Lower lobe of right lung (tissue), 2 donors: ENCODE measurements at regions not wholly inside any gene's neighbourhood (a gene's known extent, or its start where the extent isn't known, plus 50 kb on each side); places are given as distances from the start of the nearest gene placed in this dataset.
"Not testable (repeated sequence)": the region's sequence is repeated elsewhere in the genome, so short reads cannot be mapped to it uniquely, and the experiment has no call there.

Source experiments
- ATAC-seq, 2 donors: fragments of 200-7000 bp; cut with Tn5 transposase; one replicate each; pipeline ENCODE4 v1.9.1; 2020 to 2022; ENCODE audit warnings: mild to moderate bottlenecking in 2 of 2, moderate library complexity in 2 of 2
- DNase-seq: peaks from one replicate; pipeline ENCODE4 v3.0.0-alpha.2; 2020
- H3K27ac ChIP-seq: fragments of 200-600 bp; one replicate; pipeline ENCODE4 v1.8.0; 2022
- H3K27me3 ChIP-seq: fragments of 200-600 bp; one replicate; pipeline ENCODE4 v1.8.0; 2022; ENCODE audit warnings: low read depth
- H3K36me3 ChIP-seq: fragments of 200-600 bp; one replicate; pipeline ENCODE4 v1.8.0; 2022; ENCODE audit warnings: mild to moderate bottlenecking
- H3K4me1 ChIP-seq: fragments of 200-600 bp; one replicate; pipeline ENCODE4 v1.8.0; 2022
- H3K4me3 ChIP-seq: fragments of 200-600 bp; one replicate; pipeline ENCODE4 v1.8.0; 2022; ENCODE audit warnings: mild to moderate bottlenecking
- H3K9me3 ChIP-seq: fragments of 200-600 bp; one replicate; pipeline ENCODE4 v1.8.0; 2022
- intact Hi-C: fragments of 100-400 bp; cut with DNase I; formaldehyde crosslinking; loops from one replicate; pipeline ENCODE4 v1.11.0; 2022
- TF ChIP-seq, protein P1 (sequence below): fragments of 200-600 bp; IDR thresholded peaks from one replicate; pipeline ENCODE4 v1.8.0; 2022; ENCODE audit warnings: antibody characterized with exemption, mild to moderate bottlenecking
- donor health status: DM: no; HTN: yes; CAD: no; lungs with severe emphysema.

DNA sequence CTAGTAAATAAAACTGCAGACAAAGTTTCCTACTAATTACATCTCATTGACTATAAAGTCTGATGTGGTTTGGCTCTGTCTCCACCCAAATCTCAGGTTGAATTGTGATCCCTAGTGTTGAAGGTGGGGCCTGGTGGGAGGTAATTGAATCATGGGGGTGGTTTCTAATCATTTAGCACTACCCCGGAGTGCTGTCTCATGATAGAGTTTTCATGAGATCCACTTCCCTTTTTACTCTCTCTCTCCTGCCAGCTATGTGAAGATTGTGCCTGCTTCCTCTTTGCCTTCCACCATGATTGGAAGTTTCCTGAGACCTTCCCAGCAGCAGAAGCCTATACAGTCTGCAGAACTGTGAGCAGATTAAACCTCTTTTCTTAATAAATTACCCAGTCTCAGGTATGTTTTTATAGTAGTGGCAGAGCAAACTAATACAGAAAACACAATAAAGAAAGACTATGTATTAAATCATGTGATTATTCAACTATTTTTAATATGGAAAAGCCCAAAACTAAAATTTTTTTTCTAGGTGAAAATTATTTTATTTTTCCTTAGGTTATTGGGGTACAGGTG lies 232.1 kb downstream of the FZD1 start:
- Histone ChIP-seq H3K9me3 (peaks cover 8% of the 10 kb centered on the region), H3K4me3 (no peak overlapping the region), H3K36me3 (no peaks in the 10 kb centered on the region), H3K27me3 (no peaks in the 10 kb centered on the region), H3K4me1 (no peaks in the 10 kb centered on the region), H3K27ac (no peak overlapping the region)
- DNase-seq (no peak), ATAC-seq (peak in 1 of 2 donors; percentile 50)
- intact Hi-C loops = no loop called here
- TF ChIP-seq, protein P1, sequence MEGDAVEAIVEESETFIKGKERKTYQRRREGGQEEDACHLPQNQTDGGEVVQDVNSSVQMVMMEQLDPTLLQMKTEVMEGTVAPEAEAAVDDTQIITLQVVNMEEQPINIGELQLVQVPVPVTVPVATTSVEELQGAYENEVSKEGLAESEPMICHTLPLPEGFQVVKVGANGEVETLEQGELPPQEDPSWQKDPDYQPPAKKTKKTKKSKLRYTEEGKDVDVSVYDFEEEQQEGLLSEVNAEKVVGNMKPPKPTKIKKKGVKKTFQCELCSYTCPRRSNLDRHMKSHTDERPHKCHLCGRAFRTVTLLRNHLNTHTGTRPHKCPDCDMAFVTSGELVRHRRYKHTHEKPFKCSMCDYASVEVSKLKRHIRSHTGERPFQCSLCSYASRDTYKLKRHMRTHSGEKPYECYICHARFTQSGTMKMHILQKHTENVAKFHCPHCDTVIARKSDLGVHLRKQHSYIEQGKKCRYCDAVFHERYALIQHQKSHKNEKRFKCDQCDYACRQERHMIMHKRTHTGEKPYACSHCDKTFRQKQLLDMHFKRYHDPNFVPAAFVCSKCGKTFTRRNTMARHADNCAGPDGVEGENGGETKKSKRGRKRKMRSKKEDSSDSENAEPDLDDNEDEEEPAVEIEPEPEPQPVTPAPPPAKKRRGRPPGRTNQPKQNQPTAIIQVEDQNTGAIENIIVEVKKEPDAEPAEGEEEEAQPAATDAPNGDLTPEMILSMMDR = no peak

DNA sequence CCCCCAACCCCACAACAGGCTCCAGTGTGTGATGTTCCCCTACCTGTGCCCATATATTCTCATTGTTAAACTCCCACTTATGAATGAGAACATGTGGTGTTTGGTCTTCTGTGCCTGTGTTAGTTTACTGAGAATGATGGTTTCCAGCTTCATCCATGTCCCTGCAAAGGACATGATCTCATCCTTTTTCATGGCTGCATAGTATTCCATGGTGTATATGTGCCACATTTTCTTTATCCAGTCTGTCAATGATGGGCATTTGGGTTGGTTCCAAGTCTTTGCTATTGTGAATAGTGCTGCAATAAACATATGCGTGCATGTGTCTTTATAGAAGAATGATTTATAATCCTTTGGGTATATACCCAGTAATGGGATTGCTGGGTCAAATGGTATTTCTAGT lies 233.0 kb downstream of the FZD1 start:
- not testable (repeated sequence) for H3K36me3 ChIP-seq

DNA sequence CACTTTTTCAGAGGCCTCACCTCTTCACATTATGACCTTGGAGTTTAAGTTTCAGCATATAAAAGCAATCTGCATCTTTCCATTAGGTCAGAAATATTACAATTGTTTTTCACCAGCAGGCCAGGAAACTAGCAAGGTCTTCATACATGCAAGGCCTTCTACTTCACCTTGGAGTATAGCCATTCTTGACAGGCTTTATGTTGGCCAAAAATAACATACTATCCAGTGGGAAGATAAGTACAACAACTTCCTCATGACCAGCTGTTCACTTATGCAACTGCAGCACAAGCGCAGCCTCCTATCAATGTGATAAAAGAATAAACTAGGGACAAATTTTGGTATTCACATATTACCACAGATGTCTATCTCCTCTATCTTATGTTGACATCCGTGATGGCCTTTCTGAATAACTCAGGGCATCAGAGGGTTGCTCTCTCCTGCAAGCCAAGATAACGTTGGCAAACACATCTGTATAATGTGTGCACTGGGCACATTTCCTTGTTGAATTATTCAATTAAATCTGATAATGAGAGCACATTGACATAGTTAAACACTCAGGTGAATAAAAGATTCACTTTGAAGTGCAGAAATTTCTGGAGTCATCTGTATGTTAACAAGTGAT lies 239.8 kb downstream of the FZD1 start:
- Histone ChIP-seq H3K27me3 (no peaks in the 10 kb centered on the region), H3K4me3 (no peak overlapping the region), H3K36me3 (no peaks in the 10 kb centered on the region), H3K27ac (no peak overlapping the region), H3K4me1 (no peaks in the 10 kb centered on the region), H3K9me3 (no peaks in the 10 kb centered on the region)
- DNase-seq (no peak), ATAC-seq (no peak)
- TF ChIP-seq, protein P1 = no peak
- intact Hi-C loops = no loop called here

More for the DNA sequence above, 233.0 kb downstream of the FZD1 start:
- ATAC-seq, DNase-seq, H3K27ac ChIP-seq, intact Hi-C loops, H3K9me3 ChIP-seq, H3K27me3 ChIP-seq, H3K4me1 ChIP-seq, H3K4me3 ChIP-seq: not testable (repeated sequence)

DNA sequence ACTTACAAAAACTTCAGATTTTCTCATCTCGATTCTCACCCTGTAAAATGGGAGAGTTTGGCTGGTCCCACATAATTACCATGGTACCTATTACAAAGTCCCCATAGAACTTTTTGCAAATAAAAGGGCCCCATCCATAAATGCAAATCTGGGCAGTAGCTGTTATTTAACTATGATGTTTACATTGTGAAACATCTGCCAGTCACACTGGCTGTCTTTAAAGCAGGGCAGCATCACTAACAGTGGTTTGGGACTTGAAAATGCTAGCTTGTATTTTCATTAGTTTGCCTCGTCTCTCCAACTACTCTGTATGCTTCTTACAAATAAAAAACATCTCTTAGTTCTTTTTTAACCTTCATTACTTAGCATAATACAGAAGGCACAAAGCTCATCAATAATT lies 240.7 kb downstream of the FZD1 start:
- Histone ChIP-seq H3K27ac (no peak overlapping the region), H3K9me3 (no peaks in the 10 kb centered on the region), H3K4me3 (no peak overlapping the region), H3K4me1 (no peaks in the 10 kb centered on the region), H3K36me3 (no peaks in the 10 kb centered on the region), H3K27me3 (no peaks in the 10 kb centered on the region)
- DNase-seq = no peak
- intact Hi-C loops = no loop called here
- TF ChIP-seq, protein P1 = no peak
- no peak for ATAC-seq

DNA sequence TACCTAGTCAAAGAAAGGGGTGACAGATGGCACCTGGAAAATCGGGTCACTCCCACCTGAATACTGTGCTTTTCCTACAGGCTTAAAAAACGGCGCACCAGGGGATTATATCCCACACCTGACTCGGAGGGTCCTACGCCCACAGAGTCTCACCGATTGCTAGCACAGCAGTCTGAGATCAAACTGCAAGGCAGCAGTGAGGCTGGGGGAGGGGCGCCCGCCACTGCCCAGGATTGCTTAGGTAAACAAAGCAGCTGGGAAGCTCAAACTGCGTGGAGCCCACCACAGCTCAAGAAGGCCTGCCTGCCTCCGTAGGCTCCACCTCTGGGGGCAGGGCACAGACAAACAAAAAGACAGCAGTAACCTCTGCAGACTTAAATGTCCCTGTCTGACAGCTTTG lies 242.7 kb downstream of the FZD1 start:
- H3K27me3 ChIP-seq, DNase-seq, intact Hi-C loops, H3K4me3 ChIP-seq, H3K36me3 ChIP-seq, H3K9me3 ChIP-seq, ATAC-seq, H3K4me1 ChIP-seq, H3K27ac ChIP-seq: not testable (repeated sequence)

DNA sequence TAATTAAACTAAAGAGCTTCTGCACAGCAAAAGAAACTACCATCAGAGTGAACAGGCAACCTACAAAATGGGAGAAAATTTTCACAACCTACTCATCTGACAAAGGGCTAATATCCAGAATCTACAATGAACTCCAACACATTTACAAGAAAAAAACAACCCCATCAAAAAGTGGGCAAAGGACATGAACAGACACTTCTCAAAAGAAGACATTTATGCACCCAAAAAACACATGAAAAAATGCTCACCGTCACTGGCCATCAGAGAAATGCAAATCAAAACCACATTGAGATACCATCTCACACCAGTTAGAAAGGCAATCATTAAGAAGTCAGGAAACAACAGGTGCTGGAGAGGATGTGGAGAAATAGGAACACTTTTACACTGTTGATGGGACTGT lies 247.6 kb downstream of the FZD1 start:
- H3K4me1 ChIP-seq, H3K36me3 ChIP-seq, DNase-seq, ATAC-seq, H3K4me3 ChIP-seq, H3K27me3 ChIP-seq, intact Hi-C loops, H3K9me3 ChIP-seq, H3K27ac ChIP-seq: not testable (repeated sequence)

DNA sequence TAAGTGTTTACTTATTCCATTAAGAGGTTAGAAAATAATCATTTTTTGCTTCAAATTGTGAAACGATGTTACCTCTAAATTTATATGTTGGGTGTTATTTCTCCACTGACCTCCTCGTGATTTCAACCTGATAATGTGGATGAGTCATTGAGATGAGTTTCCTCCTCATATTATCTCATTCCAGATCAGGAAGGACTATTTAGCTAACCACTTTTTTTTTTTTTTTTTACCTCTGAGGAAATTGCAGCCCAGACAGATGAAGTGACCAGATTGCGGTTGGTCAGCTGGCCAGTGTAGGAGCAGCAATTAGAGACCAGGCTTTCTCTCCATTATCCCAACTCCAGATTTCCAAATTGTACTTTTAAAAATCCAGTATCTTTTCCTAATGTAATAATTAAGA lies 248.7 kb downstream of the FZD1 start:
- Histone ChIP-seq H3K4me3 (no peak overlapping the region), H3K27ac (no peak overlapping the region), H3K27me3 (no peaks in the 10 kb centered on the region), H3K36me3 (no peaks in the 10 kb centered on the region), H3K9me3 (no peaks in the 10 kb centered on the region), H3K4me1 (no peaks in the 10 kb centered on the region)
- no peak for ATAC-seq
- TF ChIP-seq, protein P1 = no peak
- intact Hi-C loops = no loop called here
- DNase-seq = no peak
